K562 (cell line): ENCODE measurements at regions not wholly inside any gene's neighbourhood (a gene's known extent, or its start where the extent isn't known, plus 50 kb on each side); places are given as distances from the start of the nearest gene placed in this dataset.

Experiments used
- ATAC-seq: fragments of 200-7000 bp; cut with Tn5 transposase; 3 replicates; pipeline ENCODE4 v1.9.1; 2020; ENCODE audit warnings: moderate library complexity
- BruUV-seq: library from RNA; stranded (reverse); fragments of 400-500 nt; replicated peaks from 2 replicates; lab custom pipeline; 2021; lab: Mats Ljungman, UMichigan
- CTCF ChIA-PET: fragments of 300-600 bp; formaldehyde crosslinking; extraction: SDS; loops from one replicate; lab custom pipeline; 2021; ENCODE audit warnings: low intra/inter-chr PET ratio; lab: Yijun Ruan, JAX
- POLR2A ChIA-PET: fragments of 300-600, 350-650 bp; sonication (Branson Sonifier 250); formaldehyde crosslinking; extraction: SDS; loops from one replicate; lab custom pipeline; 2021; ENCODE audit warnings: antibody characterized with exemption, inconsistent platforms; lab: Yijun Ruan, JAX
- DNase-seq, 4 experiments: peaks; one replicate each; pipeline versions ENCODE4 v3.0.0 to v3.0.0-alpha.2; 2011 to 2018; ENCODE audit warnings: low spot score in 3 of 4, mixed read lengths in 3 of 4; ENCODE audit errors: extremely low read depth in 1 of 4
- FAIRE-seq: peaks from 2 replicates; lab custom pipeline; 2011; peaks lifted over from hg19 to GRCh38; lab: Jason Lieb, UNC
- H2AFZ ChIP-seq: 2 replicates; pipeline ENCODE4 v1.6.0; 2011; ENCODE audit warnings: low read depth, low read length, control low read depth, inconsistent platforms
- H3K27ac ChIP-seq: fragments of 200-600 bp; 3 replicates; pipeline ENCODE4 v1.8.0; 2011; ENCODE audit warnings: low read depth, mild to moderate bottlenecking, control low read depth, inconsistent platforms, low read length, moderate library complexity, mixed read lengths; ENCODE audit errors: extremely low read depth
- H3K27me3 ChIP-seq, 2 experiments: fragments of 300-600 bp in 1 of 2; 2 replicates in 1 of 2; 3 replicates in 1 of 2; pipeline versions ENCODE4 v1.6.0 to v1.8.0; 2011; ENCODE audit warnings: inconsistent platforms in 2 of 2, low read length in 2 of 2, mild to moderate bottlenecking in 1 of 2, mixed read lengths in 1 of 2, moderate library complexity in 1 of 2; ENCODE audit not compliant: control insufficient read depth in 2 of 2, insufficient read depth in 2 of 2
- H3K36me3 ChIP-seq: fragments of 300-600 bp; 3 replicates; pipeline ENCODE4 v1.8.0; 2011; ENCODE audit warnings: mild to moderate bottlenecking, low read length, inconsistent platforms; ENCODE audit not compliant: control insufficient read depth, insufficient read depth
- H3K4me1 ChIP-seq, 2 experiments: fragments of 200-600 bp in 1 of 2; replicated peaks in 1 of 2; 2 replicates in 1 of 2; 3 replicates in 1 of 2; pipeline versions ENCODE4 v1.5.1 to v1.8.0; 2011; ENCODE audit warnings: inconsistent platforms in 2 of 2, low read length in 2 of 2, mild to moderate bottlenecking in 1 of 2, mixed read lengths in 1 of 2, moderate library complexity in 1 of 2; ENCODE audit not compliant: control insufficient read depth in 2 of 2, insufficient read depth in 2 of 2
- H3K4me2 ChIP-seq: 2 replicates; pipeline ENCODE4 v1.6.1; 2011; ENCODE audit warnings: low read length, control low read depth, inconsistent platforms, mixed read lengths; ENCODE audit not compliant: insufficient read depth
- H3K4me3 ChIP-seq: fragments of 200-600 bp; sonication (generic), shearing (Covaris generic); 2 replicates; pipeline ENCODE4 v1.5.1; 2016; ENCODE audit warnings: control low read depth, inconsistent platforms
- H3K79me2 ChIP-seq: fragments of 200-600 bp; 3 replicates; pipeline ENCODE4 v1.8.0; 2011; ENCODE audit warnings: low read length, inconsistent platforms; ENCODE audit not compliant: control insufficient read depth, insufficient read depth
- H3K9ac ChIP-seq, 2 experiments: 2 replicates each; pipeline versions ENCODE4 v1.6.0 to v1.6.1; 2011; ENCODE audit warnings: low read depth in 2 of 2, low read length in 2 of 2, control low read depth in 1 of 2, inconsistent platforms in 1 of 2, mild to moderate bottlenecking in 1 of 2, mixed read lengths in 1 of 2; ENCODE audit not compliant: insufficient read depth in 1 of 2
- H3K9me1 ChIP-seq: one replicate; pipeline ENCODE4 v1.6.0; 2011; ENCODE audit warnings: inconsistent platforms, mild to moderate bottlenecking, low read length, moderate library complexity; ENCODE audit not compliant: control insufficient read depth, insufficient read depth
- H3K9me3 ChIP-seq: replicated peaks from 2 replicates; pipeline ENCODE4 v1.5.1; 2011; ENCODE audit warnings: low read depth, low read length, inconsistent platforms; ENCODE audit not compliant: control insufficient read depth, insufficient read depth
- H4K20me1 ChIP-seq: replicated peaks from 2 replicates; pipeline ENCODE4 v1.6.1; 2011; ENCODE audit warnings: low read length, inconsistent platforms, mixed read lengths; ENCODE audit not compliant: control insufficient read depth, insufficient read depth
- ASH1L ChIP-seq: fragments of 450-650 bp; IDR thresholded peaks from 2 replicates; pipeline ENCODE4 v1.6.1; 2018; ENCODE audit warnings: borderline replicate concordance, mild to moderate bottlenecking, low read depth; ENCODE audit not compliant: partially characterized antibody
- CBX1 ChIP-seq: sonication (generic); IDR thresholded peaks from 2 replicates; pipeline ENCODE4 v1.6.1; 2016; ENCODE audit warnings: antibody characterized with exemption, low read depth, mild to moderate bottlenecking
- CHD2 ChIP-seq: IDR thresholded peaks from 2 replicates; pipeline ENCODE4 v1.6.1; 2011; ENCODE audit warnings: low read depth, low read length
- ERF ChIP-seq: fragments of 450-650 bp; formaldehyde crosslinking; IDR thresholded peaks from 2 replicates; pipeline ENCODE4 v1.4.0; 2020; ENCODE audit warnings: mild to moderate bottlenecking, mixed read lengths
- KHSRP ChIP-seq: fragments of 450-650 bp; IDR thresholded peaks from 2 replicates; pipeline ENCODE4 v1.6.1; 2017
- L3MBTL2 ChIP-seq: fragments of 450-650 bp; IDR thresholded peaks from 2 replicates; pipeline ENCODE4 v1.6.1; 2016; ENCODE audit warnings: mild to moderate bottlenecking, moderate library complexity
- MBD2 ChIP-seq: sonication (generic); IDR thresholded peaks from 2 replicates; pipeline ENCODE4 v1.6.1; 2016; ENCODE audit warnings: low read depth, borderline replicate concordance
- NELFE ChIP-seq: IDR thresholded peaks from 2 replicates; pipeline ENCODE4 v1.6.1; 2011; ENCODE audit warnings: mild to moderate bottlenecking; ENCODE audit not compliant: insufficient read depth, insufficient read length
- POLR2AphosphoS2 ChIP-seq: IDR thresholded peaks from 2 replicates; pipeline ENCODE4 v1.6.1; 2012; ENCODE audit warnings: low read length, improper control_type of control experiment
- SMAD1 ChIP-seq: fragments of 150-350 bp; IDR thresholded peaks from 2 replicates; pipeline ENCODE4 v1.6.1; 2014; ENCODE audit warnings: low read length, low read depth; ENCODE audit not compliant: partially characterized antibody
- ZC3H11A ChIP-seq: IDR thresholded peaks from 2 replicates; pipeline ENCODE4 v1.6.1; 2012; ENCODE audit warnings: low read depth, low read length, improper control_type of control experiment
- ZNF707 ChIP-seq: fragments of 250-450 bp; sonication (Bioruptor Pico); conservative IDR thresholded peaks from 2 replicates; pipeline ENCODE4 v1.8.0; 2022; ENCODE audit warnings: inconsistent platforms, mild to moderate bottlenecking, moderate library complexity
- WGBS: fragments of 100-300 bp; shearing (Covaris generic); methylation state at CpG from one replicate; pipeline ENCODE4 v1.1.6; 2016; ENCODE audit warnings: low coverage, mixed read lengths; ENCODE audit not compliant: insufficient coverage; ENCODE audit errors: missing lambda C conversion rate; 5-methylcytosine and 5-hydroxymethylcytosine counted together
- in situ Hi-C: fragments of 300-500 bp; cut with MboI; formaldehyde crosslinking; loops from 4 replicates; pipeline ENCODE4 v1.15.0; 2018; ENCODE audit warnings: inconsistent platforms, mixed read lengths
- intact Hi-C: fragments of 100-400 bp; cut with micrococcal nuclease; formaldehyde crosslinking; loops from 2 replicates; pipeline ENCODE4 v1.14.2; 2022
- TF ChIP-seq, protein P1 (sequence below): fragments of 250-450 bp; sonication (Bioruptor Pico); IDR thresholded peaks from 2 replicates; pipeline ENCODE4 v1.5.0; 2020; ENCODE audit warnings: mild to moderate bottlenecking
- TF ChIP-seq, protein P2 (sequence below): fragments of 250-450 bp; sonication (Bioruptor Pico); IDR thresholded peaks from 2 replicates; pipeline ENCODE4 v1.8.0; 2022; ENCODE audit warnings: moderate library complexity, mild to moderate bottlenecking, inconsistent platforms
- TF ChIP-seq, protein P3 (sequence below): fragments of 450-650 bp; formaldehyde crosslinking; conservative IDR thresholded peaks from 2 replicates; pipeline ENCODE4 v1.4.0; 2022; ENCODE audit warnings: mild to moderate bottlenecking, missing genetic modification characterization
- TF ChIP-seq, protein P4 (sequence below): sonication (generic); formaldehyde crosslinking; IDR thresholded peaks from 2 replicates; pipeline ENCODE4 v1.8.1; 2023; ENCODE audit warnings: mild to moderate bottlenecking, missing genetic modification reagents, moderate library complexity
- TF ChIP-seq, protein P5 (sequence below), 2 experiments: fragments of 450-650 bp in 1 of 2; sonication (generic) in 1 of 2; formaldehyde crosslinking; conservative IDR thresholded peaks; 2 replicates each; pipeline versions ENCODE4 v1.4.0 to v1.8.1; 2020 to 2022; ENCODE audit warnings: mild to moderate bottlenecking in 1 of 2, missing genetic modification reagents in 1 of 2

DNA sequence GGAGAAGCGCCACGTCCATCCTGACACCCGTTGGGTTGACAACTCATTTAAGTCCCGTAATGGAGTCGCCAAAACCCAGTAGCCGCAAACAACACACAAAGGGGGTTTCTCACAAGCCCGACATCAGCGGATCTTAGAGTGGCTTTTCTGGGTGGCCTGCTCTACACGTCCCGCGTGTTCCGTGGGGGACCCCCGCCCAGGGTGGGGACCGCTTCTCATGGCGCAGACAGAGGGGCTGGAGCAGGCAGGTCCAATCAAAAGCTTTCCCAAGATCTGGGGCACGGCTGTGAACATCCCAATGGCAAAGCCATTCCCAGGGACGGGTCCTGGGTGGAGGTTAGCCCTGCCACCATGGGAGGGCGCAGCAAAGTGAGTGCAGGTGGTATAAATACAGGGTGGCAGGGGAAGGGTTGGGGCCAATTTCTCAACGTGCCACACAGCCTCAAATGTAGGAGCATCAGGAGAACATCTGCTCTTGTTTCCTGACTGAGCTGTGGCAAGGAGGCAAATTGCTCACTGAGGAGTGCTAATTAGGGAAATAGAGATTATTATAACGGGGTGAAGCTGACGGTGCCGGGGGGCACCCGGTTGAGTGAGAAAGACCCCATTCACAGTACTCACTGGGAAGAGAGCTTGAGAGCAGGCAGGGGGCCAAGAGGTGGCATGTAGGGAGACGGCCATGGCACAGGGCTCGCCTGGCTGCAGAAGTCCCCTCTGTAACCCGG, 1447.2 kb downstream of the TBC1D22A start (continued):
- TF ChIP-seq, protein P1, sequence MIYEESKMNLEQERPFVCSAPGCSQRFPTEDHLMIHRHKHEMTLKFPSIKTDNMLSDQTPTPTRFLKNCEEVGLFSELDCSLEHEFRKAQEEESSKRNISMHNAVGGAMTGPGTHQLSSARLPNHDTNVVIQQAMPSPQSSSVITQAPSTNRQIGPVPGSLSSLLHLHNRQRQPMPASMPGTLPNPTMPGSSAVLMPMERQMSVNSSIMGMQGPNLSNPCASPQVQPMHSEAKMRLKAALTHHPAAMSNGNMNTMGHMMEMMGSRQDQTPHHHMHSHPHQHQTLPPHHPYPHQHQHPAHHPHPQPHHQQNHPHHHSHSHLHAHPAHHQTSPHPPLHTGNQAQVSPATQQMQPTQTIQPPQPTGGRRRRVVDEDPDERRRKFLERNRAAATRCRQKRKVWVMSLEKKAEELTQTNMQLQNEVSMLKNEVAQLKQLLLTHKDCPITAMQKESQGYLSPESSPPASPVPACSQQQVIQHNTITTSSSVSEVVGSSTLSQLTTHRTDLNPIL (CRISPR knock-in tag) = no peak
- TF ChIP-seq CHD2 = no peak
- no peak for TF ChIP-seq POLR2AphosphoS2
- no peak for TF ChIP-seq CBX1
- TF ChIP-seq KHSRP = no peak
- no peak for TF ChIP-seq ASH1L
- TF ChIP-seq, all 486 proteins: peak for 0

DNA sequence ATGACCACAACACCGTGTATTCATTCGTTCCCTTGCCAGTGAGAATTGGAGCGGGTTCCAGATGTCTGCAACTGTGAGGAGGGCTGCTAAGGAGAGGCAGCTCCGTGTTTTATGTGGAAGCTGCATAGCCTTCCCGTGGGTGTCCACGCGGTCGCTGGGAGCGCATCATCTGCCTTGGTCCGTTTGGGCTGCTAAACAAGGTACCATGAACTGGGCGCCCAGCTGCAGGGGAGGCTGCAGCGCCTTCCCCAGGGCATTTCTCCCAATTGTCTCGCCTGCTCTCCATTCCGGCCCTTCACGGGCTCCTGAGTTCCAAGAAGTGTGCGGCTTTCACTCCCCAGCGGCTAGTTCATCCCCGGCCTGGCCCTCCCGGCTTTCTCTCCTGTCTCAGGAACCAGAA, 1446.4 kb downstream of the TBC1D22A start:
- FAIRE-seq = no peak
- intact Hi-C loops = no loop called here
- BruUV-seq = no TSS peak
- Histone ChIP-seq H3K4me1 (no peaks in the 10 kb centered on the region), H3K36me3 (no peaks in the 10 kb centered on the region), H3K4me3 (no peak overlapping the region), H3K27ac (no peak overlapping the region), H3K4me2 (no peak overlapping the region), H3K79me2 (no peaks in the 10 kb centered on the region), H3K9ac (no peak overlapping the region), H2AFZ (no peak overlapping the region), H3K27me3 (peaks cover 0 to 17% of the 10 kb centered on the region in 2 experiments; a peak in 2 of 5 replicates), H3K9me1 (no peaks in the 10 kb centered on the region)
- ATAC-seq = no peak
- CTCF ChIA-PET = no interaction called here
- 0% methylated on average over 12 of the region's 19 CpGs for WGBS
- no peak for TF ChIP-seq ERF (CRISPR knock-in tag)
- TF ChIP-seq, protein P2, sequence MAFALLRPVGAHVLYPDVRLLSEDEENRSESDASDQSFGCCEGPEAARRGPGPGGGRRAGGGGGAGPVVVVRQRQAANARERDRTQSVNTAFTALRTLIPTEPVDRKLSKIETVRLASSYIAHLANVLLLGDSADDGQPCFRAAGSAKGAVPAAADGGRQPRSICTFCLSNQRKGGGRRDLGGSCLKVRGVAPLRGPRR = no peak
- TF ChIP-seq, protein P3, sequence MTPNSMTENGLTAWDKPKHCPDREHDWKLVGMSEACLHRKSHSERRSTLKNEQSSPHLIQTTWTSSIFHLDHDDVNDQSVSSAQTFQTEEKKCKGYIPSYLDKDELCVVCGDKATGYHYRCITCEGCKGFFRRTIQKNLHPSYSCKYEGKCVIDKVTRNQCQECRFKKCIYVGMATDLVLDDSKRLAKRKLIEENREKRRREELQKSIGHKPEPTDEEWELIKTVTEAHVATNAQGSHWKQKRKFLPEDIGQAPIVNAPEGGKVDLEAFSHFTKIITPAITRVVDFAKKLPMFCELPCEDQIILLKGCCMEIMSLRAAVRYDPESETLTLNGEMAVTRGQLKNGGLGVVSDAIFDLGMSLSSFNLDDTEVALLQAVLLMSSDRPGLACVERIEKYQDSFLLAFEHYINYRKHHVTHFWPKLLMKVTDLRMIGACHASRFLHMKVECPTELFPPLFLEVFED = no peak
- no peak for TF ChIP-seq ZC3H11A
- TF ChIP-seq, protein P4, sequence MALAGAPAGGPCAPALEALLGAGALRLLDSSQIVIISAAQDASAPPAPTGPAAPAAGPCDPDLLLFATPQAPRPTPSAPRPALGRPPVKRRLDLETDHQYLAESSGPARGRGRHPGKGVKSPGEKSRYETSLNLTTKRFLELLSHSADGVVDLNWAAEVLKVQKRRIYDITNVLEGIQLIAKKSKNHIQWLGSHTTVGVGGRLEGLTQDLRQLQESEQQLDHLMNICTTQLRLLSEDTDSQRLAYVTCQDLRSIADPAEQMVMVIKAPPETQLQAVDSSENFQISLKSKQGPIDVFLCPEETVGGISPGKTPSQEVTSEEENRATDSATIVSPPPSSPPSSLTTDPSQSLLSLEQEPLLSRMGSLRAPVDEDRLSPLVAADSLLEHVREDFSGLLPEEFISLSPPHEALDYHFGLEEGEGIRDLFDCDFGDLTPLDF (CRISPR knock-in tag) = no peak
- TF ChIP-seq, protein P5, sequence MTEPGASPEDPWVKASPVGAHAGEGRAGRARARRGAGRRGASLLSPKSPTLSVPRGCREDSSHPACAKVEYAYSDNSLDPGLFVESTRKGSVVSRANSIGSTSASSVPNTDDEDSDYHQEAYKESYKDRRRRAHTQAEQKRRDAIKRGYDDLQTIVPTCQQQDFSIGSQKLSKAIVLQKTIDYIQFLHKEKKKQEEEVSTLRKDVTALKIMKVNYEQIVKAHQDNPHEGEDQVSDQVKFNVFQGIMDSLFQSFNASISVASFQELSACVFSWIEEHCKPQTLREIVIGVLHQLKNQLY (CRISPR knock-in tag; conservative IDR thresholded peaks at IDR 0.05) = no peak
- no peak for TF ChIP-seq MBD2
- TF ChIP-seq ZNF707 (CRISPR knock-in tag) = no peak
- TF ChIP-seq NELFE = no peak
- no peak for TF ChIP-seq SMAD1
- TF ChIP-seq L3MBTL2 = no peak
- TF ChIP-seq, all 486 proteins: peak for 0
- in situ Hi-C loops = no loop called here
- Histone ChIP-seq H4K20me1 (no peaks in the 10 kb centered on the region), H3K9me3 (no peaks in the 10 kb centered on the region)
- POLR2A ChIA-PET = interaction anchor here (1.0 kb wide), 1 partner anchor 16 kb away, joined by 4 read pairs; no protein-coding TSS in a partner anchor
- no peak for DNase-seq
